WTC11 (cell line): ENCODE measurements at regions not wholly inside any gene's neighbourhood (a gene's known extent, or its start where the extent isn't known, plus 50 kb on each side); places are given as distances from the start of the nearest gene placed in this dataset.
"Not testable (repeated sequence)": the region's sequence is repeated elsewhere in the genome, so short reads cannot be mapped to it uniquely, and the experiment has no call there.

Experiments
- ATAC-seq: fragments of 200-7000 bp; cut with Tn5 transposase; 2 replicates; pipeline ENCODE4 v1.10.0; 2021; ENCODE audit warnings: mild to moderate bottlenecking, moderate library complexity
- CTCF ChIA-PET: fragments of 300-600 bp; sonication (Branson Sonifier 250); formaldehyde crosslinking; loops from one replicate; lab custom pipeline; 2021; ENCODE audit warnings: antibody characterized with exemption; lab: Charles Lee
- POLR2A ChIA-PET: fragments of 350-600 bp; sonication (Branson Sonifier 250); formaldehyde crosslinking; loops from one replicate; lab custom pipeline; 2021; ENCODE audit warnings: antibody characterized with exemption; lab: Charles Lee
- DNase-seq: peaks from one replicate; pipeline ENCODE4 v3.0.0; 2021; ENCODE audit warnings: low spot score
- H3K27ac Mint-ChIP-seq: 2 replicates; pipeline ENCODE4 v1.8.0; 2021; ENCODE audit warnings: mixed read lengths
- H3K27me3 Mint-ChIP-seq: 2 replicates; pipeline ENCODE4 v1.8.0; 2021; ENCODE audit warnings: low read depth, mild to moderate bottlenecking, moderate library complexity, mixed read lengths
- H3K36me3 Mint-ChIP-seq: 2 replicates; pipeline ENCODE4 v1.8.0; 2021; ENCODE audit warnings: mixed read lengths
- H3K4me1 Mint-ChIP-seq: 2 replicates; pipeline ENCODE4 v1.8.0; 2022; ENCODE audit warnings: mixed read lengths
- H3K4me3 Mint-ChIP-seq: 2 replicates; pipeline ENCODE4 v1.8.0; 2021; ENCODE audit warnings: mild to moderate bottlenecking, moderate library complexity, mixed read lengths
- H3K9me3 Mint-ChIP-seq: 2 replicates; pipeline ENCODE4 v1.8.0; 2021; ENCODE audit warnings: mixed read lengths
- ATF1 ChIP-seq: sonication (generic); formaldehyde crosslinking; IDR thresholded peaks from 2 replicates; pipeline ENCODE4 v1.8.1; 2023; ENCODE audit warnings: mild to moderate bottlenecking, moderate library complexity, missing genetic modification reagents
- GRHL2 ChIP-seq: fragments of 250-450 bp; sonication (Bioruptor Pico); IDR thresholded peaks from 2 replicates; pipeline ENCODE4 v1.8.0; 2022; ENCODE audit warnings: mild to moderate bottlenecking, moderate library complexity; ENCODE audit not compliant: insufficient replicate concordance, severe bottlenecking
- IRF2 ChIP-seq: sonication (generic); formaldehyde crosslinking; IDR thresholded peaks from 2 replicates; pipeline ENCODE4 v1.8.0; 2022; ENCODE audit warnings: low read depth, missing genetic modification reagents, borderline replicate concordance
- JUN ChIP-seq: sonication (generic); formaldehyde crosslinking; IDR thresholded peaks from 2 replicates; pipeline ENCODE4 v1.8.0; 2023; ENCODE audit warnings: mild to moderate bottlenecking, missing genetic modification reagents
- NFATC4 ChIP-seq: fragments of 250-450 bp; sonication (Bioruptor Pico); IDR thresholded peaks from 2 replicates; pipeline ENCODE4 v1.9.0; 2021; ENCODE audit warnings: mild to moderate bottlenecking
- NFE2L1 ChIP-seq: sonication (generic); formaldehyde crosslinking; IDR thresholded peaks from 2 replicates; pipeline ENCODE4 v1.8.1; 2023; ENCODE audit warnings: missing genetic modification reagents
- NFYB ChIP-seq: sonication (generic); formaldehyde crosslinking; conservative IDR thresholded peaks from 2 replicates; pipeline ENCODE4 v1.8.0; 2022; ENCODE audit warnings: low read depth, missing genetic modification reagents
- NR1H2 ChIP-seq: sonication (generic); formaldehyde crosslinking; IDR thresholded peaks from 2 replicates; pipeline ENCODE4 v1.9.0; 2021; ENCODE audit warnings: mild to moderate bottlenecking, moderate library complexity, missing genetic modification reagents
- NR2C2 ChIP-seq: sonication (generic); formaldehyde crosslinking; IDR thresholded peaks from 2 replicates; pipeline ENCODE4 v1.8.0; 2022; ENCODE audit warnings: mild to moderate bottlenecking, missing genetic modification reagents
- TEAD4 ChIP-seq: sonication (generic); formaldehyde crosslinking; IDR thresholded peaks from 2 replicates; pipeline ENCODE4 v1.8.0; 2022; ENCODE audit warnings: mild to moderate bottlenecking, missing genetic modification reagents
- ZBTB21 ChIP-seq: sonication (generic); formaldehyde crosslinking; IDR thresholded peaks from 2 replicates; pipeline ENCODE4 v1.8.1; 2023; ENCODE audit warnings: mild to moderate bottlenecking, missing genetic modification reagents, borderline replicate concordance
- ZNF219 ChIP-seq: sonication (generic); formaldehyde crosslinking; IDR thresholded peaks from 2 replicates; pipeline ENCODE4 v1.8.0; 2023; ENCODE audit warnings: missing genetic modification reagents, mild to moderate bottlenecking, borderline replicate concordance
- ZNF317 ChIP-seq: sonication (generic); formaldehyde crosslinking; IDR thresholded peaks from 2 replicates; pipeline ENCODE4 v1.8.1; 2023; ENCODE audit warnings: low read depth, mild to moderate bottlenecking, moderate library complexity, missing genetic modification reagents, borderline replicate concordance
- ZNF416 ChIP-seq: fragments of 250-450 bp; sonication (Bioruptor Pico); IDR thresholded peaks from 2 replicates; pipeline ENCODE4 v1.9.0; 2021; ENCODE audit warnings: mild to moderate bottlenecking, inconsistent platforms
- TF ChIP-seq, protein P1 (sequence below): fragments of 250-450 bp; sonication (Bioruptor Pico); IDR thresholded peaks from 2 replicates; pipeline ENCODE4 v2.1.2; 2022; ENCODE audit warnings: mild to moderate bottlenecking, moderate library complexity
- TF ChIP-seq, protein P2 (sequence below): sonication (generic); formaldehyde crosslinking; IDR thresholded peaks from 2 replicates; pipeline ENCODE4 v1.8.1; 2023; ENCODE audit warnings: mild to moderate bottlenecking, missing genetic modification reagents, borderline replicate concordance
- TF ChIP-seq, protein P3 (sequence below): fragments of 200-600 bp; IDR thresholded peaks from 2 replicates; pipeline ENCODE4 v1.8.0; 2022; ENCODE audit warnings: antibody characterized with exemption
- TF ChIP-seq, protein P4 (sequence below): sonication (generic); formaldehyde crosslinking; IDR thresholded peaks from 2 replicates; pipeline ENCODE4 v1.8.1; 2023; ENCODE audit warnings: mild to moderate bottlenecking, missing genetic modification reagents, moderate library complexity
- TF ChIP-seq, protein P5 (sequence below): sonication (generic); formaldehyde crosslinking; IDR thresholded peaks from 2 replicates; pipeline ENCODE4 v1.8.0; 2022; ENCODE audit warnings: missing genetic modification reagents

DNA sequence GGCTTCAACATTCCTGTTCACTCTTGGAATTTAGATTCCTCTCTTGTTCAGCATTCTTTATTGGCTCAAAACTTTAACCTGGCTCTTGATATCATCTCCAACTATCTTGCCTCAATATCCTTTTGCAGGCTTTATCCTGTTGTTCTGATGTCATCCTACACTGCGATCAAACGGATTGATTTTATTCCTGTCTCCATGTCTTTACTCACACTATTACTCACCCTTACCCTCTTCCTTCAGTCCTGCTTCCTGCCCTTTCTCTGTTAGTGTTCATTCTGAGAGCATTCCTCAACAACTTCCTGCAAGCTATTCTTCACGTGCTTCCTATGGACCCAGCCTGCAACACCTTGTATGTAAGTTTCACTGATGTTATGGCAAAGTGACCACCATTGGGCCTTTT is 264.7 kb downstream of the RNF152 start:
- H3K27ac Mint-ChIP-seq = no peak overlapping the region
- ChIA-PET POLR2A (no interaction called here), CTCF (interaction anchor here (1.3 kb wide), 1 partner anchor 9 kb away, joined by 3 read pairs; no protein-coding TSS in a partner anchor)
- H3K4me3 Mint-ChIP-seq = no peak overlapping the region
- no peak for ATAC-seq
- TF ChIP-seq NR2C2 (no peak), ZNF317 (no peak), NFYB (CRISPR knock-in tag) (no peak)
- TF ChIP-seq, protein P1, sequence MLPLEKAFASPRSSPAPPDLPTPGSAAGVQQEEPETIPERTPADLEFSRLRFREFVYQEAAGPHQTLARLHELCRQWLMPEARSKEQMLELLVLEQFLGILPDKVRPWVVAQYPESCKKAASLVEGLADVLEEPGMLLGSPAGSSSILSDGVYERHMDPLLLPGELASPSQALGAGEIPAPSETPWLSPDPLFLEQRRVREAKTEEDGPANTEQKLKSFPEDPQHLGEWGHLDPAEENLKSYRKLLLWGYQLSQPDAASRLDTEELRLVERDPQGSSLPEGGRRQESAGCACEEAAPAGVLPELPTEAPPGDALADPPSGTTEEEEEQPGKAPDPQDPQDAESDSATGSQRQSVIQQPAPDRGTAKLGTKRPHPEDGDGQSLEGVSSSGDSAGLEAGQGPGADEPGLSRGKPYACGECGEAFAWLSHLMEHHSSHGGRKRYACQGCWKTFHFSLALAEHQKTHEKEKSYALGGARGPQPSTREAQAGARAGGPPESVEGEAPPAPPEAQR = no peak
- TF ChIP-seq, protein P2, sequence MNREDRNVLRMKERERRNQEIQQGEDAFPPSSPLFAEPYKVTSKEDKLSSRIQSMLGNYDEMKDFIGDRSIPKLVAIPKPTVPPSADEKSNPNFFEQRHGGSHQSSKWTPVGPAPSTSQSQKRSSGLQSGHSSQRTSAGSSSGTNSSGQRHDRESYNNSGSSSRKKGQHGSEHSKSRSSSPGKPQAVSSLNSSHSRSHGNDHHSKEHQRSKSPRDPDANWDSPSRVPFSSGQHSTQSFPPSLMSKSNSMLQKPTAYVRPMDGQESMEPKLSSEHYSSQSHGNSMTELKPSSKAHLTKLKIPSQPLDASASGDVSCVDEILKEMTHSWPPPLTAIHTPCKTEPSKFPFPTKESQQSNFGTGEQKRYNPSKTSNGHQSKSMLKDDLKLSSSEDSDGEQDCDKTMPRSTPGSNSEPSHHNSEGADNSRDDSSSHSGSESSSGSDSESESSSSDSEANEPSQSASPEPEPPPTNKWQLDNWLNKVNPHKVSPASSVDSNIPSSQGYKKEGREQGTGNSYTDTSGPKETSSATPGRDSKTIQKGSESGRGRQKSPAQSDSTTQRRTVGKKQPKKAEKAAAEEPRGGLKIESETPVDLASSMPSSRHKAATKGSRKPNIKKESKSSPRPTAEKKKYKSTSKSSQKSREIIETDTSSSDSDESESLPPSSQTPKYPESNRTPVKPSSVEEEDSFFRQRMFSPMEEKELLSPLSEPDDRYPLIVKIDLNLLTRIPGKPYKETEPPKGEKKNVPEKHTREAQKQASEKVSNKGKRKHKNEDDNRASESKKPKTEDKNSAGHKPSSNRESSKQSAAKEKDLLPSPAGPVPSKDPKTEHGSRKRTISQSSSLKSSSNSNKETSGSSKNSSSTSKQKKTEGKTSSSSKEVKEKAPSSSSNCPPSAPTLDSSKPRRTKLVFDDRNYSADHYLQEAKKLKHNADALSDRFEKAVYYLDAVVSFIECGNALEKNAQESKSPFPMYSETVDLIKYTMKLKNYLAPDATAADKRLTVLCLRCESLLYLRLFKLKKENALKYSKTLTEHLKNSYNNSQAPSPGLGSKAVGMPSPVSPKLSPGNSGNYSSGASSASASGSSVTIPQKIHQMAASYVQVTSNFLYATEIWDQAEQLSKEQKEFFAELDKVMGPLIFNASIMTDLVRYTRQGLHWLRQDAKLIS (CRISPR knock-in tag) = no peak
- H3K27me3 Mint-ChIP-seq = peaks cover 14% of the 10 kb centered on the region
- H3K36me3 Mint-ChIP-seq = peaks cover 23% of the 10 kb centered on the region
- DNase-seq = no peak
- no peaks in the 10 kb centered on the region for H3K4me1 Mint-ChIP-seq
- H3K9me3 Mint-ChIP-seq = peaks cover 41% of the 10 kb centered on the region

DNA sequence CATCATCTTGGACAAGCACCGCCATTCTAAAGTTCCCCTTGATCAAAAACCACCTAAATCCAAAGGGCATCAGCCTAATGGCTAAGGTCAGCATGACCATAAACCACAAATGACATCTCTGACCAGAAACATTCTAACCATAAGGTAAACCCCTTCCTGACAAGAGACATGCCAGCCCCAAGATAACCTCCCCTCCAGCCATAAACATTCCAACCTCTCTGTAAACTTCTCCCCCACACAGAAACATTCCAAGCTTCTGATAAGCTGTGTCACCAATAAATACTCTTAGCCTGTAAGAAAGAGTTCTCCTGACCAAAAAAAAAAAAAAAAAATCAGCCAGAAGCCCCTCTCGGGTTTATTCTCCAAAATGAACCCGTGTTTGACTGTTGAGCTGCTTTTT is 268.2 kb downstream of the RNF152 start:
- H3K27ac Mint-ChIP-seq, POLR2A ChIA-PET, H3K4me1 Mint-ChIP-seq, DNase-seq, H3K27me3 Mint-ChIP-seq, H3K4me3 Mint-ChIP-seq, ATAC-seq: not testable (repeated sequence)
- Mint-ChIP-seq H3K9me3 (peaks cover 61% of the 10 kb centered on the region), H3K36me3 (peaks cover 41% of the 10 kb centered on the region)
- CTCF ChIA-PET = interaction anchor here (1.4 kb wide), 1 partner anchor 12 kb away, joined by 4 read pairs; no protein-coding TSS in a partner anchor

DNA sequence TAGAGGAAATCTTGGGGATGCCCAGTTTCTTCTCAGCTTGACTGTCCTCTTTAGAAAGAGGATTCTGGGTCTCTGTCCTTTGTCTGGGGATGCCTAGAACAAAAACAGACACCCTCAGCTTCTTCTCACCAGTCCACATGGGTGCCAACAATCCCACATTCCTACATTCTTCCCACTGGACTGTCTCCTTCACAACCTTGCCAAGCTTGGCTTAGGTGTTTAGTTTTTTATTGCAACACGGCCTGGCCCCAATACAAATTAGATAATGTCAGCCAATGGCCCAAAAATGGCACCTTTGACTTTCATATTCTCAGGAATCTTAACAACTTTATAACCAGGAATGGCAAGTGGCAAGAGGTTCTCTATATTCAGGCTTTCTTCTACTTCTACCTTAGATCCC is 273.0 kb downstream of the RNF152 start:
- peaks cover 16% of the 10 kb centered on the region for H3K4me1 Mint-ChIP-seq
- ATAC-seq (no peak), DNase-seq (no peak)
- H3K27ac Mint-ChIP-seq = no peak overlapping the region
- peaks cover 43% of the 10 kb centered on the region for H3K36me3 Mint-ChIP-seq
- CTCF ChIA-PET = no interaction called here
- no peak overlapping the region for H3K4me3 Mint-ChIP-seq
- H3K9me3 Mint-ChIP-seq = peaks cover 56% of the 10 kb centered on the region
- POLR2A ChIA-PET = no interaction called here
- peaks cover 10% of the 10 kb centered on the region; the same call in 1 of the 2 replicates for H3K27me3 Mint-ChIP-seq
- TF ChIP-seq ZNF219 (CRISPR knock-in tag) (no peak), GRHL2 (CRISPR knock-in tag) (no peak), JUN (no peak), NFE2L1 (CRISPR knock-in tag) (no peak), NR1H2 (no peak), ZBTB21 (CRISPR knock-in tag) (no peak), IRF2 (CRISPR knock-in tag) (no peak), ATF1 (no peak), TEAD4 (CRISPR knock-in tag) (no peak), NFATC4 (CRISPR knock-in tag) (no peak), ZNF416 (CRISPR knock-in tag) (no peak)
- TF ChIP-seq, protein P3, sequence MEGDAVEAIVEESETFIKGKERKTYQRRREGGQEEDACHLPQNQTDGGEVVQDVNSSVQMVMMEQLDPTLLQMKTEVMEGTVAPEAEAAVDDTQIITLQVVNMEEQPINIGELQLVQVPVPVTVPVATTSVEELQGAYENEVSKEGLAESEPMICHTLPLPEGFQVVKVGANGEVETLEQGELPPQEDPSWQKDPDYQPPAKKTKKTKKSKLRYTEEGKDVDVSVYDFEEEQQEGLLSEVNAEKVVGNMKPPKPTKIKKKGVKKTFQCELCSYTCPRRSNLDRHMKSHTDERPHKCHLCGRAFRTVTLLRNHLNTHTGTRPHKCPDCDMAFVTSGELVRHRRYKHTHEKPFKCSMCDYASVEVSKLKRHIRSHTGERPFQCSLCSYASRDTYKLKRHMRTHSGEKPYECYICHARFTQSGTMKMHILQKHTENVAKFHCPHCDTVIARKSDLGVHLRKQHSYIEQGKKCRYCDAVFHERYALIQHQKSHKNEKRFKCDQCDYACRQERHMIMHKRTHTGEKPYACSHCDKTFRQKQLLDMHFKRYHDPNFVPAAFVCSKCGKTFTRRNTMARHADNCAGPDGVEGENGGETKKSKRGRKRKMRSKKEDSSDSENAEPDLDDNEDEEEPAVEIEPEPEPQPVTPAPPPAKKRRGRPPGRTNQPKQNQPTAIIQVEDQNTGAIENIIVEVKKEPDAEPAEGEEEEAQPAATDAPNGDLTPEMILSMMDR = no peak
- TF ChIP-seq, protein P4, sequence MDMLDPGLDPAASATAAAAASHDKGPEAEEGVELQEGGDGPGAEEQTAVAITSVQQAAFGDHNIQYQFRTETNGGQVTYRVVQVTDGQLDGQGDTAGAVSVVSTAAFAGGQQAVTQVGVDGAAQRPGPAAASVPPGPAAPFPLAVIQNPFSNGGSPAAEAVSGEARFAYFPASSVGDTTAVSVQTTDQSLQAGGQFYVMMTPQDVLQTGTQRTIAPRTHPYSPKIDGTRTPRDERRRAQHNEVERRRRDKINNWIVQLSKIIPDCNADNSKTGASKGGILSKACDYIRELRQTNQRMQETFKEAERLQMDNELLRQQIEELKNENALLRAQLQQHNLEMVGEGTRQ = no peak
- TF ChIP-seq, protein P5, sequence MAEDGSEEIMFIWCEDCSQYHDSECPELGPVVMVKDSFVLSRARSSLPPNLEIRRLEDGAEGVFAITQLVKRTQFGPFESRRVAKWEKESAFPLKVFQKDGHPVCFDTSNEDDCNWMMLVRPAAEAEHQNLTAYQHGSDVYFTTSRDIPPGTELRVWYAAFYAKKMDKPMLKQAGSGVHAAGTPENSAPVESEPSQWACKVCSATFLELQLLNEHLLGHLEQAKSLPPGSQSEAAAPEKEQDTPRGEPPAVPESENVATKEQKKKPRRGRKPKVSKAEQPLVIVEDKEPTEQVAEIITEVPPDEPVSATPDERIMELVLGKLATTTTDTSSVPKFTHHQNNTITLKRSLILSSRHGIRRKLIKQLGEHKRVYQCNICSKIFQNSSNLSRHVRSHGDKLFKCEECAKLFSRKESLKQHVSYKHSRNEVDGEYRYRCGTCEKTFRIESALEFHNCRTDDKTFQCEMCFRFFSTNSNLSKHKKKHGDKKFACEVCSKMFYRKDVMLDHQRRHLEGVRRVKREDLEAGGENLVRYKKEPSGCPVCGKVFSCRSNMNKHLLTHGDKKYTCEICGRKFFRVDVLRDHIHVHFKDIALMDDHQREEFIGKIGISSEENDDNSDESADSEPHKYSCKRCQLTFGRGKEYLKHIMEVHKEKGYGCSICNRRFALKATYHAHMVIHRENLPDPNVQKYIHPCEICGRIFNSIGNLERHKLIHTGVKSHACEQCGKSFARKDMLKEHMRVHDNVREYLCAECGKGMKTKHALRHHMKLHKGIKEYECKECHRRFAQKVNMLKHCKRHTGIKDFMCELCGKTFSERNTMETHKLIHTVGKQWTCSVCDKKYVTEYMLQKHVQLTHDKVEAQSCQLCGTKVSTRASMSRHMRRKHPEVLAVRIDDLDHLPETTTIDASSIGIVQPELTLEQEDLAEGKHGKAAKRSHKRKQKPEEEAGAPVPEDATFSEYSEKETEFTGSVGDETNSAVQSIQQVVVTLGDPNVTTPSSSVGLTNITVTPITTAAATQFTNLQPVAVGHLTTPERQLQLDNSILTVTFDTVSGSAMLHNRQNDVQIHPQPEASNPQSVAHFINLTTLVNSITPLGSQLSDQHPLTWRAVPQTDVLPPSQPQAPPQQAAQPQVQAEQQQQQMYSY (CRISPR knock-in tag) = no peak
